Hippocampal formation (tissue), 2 donors: ENCODE measurements at regions not wholly inside any gene's neighbourhood (a gene's known extent, or its start where the extent isn't known, plus 50 kb on each side); places are given as distances from the start of the nearest gene placed in this dataset.
"Not testable (repeated sequence)": the region's sequence is repeated elsewhere in the genome, so short reads cannot be mapped to it uniquely, and the experiment has no call there.

Experiments used
- DNase-seq, 2 donors: peaks; one replicate each; lab custom pipeline; 2025; lab: John Stamatoyannopoulos, UW

DNA sequence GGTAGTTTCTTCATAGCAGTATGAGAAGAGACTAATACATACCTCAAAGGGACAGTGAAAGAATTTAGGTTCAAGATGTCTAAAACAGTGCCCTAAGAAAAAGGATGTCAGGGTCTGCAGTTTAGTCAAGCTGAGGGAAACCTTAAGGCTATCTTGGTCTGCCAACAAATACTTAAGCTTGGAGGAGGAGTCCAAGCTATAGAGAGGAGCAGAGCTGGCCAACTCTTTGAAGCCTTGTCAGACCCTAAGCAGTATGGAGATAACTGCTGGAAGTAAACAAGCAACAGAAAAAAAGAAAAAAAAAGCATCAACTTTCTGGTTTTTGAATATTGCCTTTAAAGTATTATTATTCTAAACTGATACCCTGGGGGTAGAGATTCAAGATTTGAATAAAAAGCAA, 1518.1 kb downstream of the GRIK2 start:
- no peak for DNase-seq

DNA sequence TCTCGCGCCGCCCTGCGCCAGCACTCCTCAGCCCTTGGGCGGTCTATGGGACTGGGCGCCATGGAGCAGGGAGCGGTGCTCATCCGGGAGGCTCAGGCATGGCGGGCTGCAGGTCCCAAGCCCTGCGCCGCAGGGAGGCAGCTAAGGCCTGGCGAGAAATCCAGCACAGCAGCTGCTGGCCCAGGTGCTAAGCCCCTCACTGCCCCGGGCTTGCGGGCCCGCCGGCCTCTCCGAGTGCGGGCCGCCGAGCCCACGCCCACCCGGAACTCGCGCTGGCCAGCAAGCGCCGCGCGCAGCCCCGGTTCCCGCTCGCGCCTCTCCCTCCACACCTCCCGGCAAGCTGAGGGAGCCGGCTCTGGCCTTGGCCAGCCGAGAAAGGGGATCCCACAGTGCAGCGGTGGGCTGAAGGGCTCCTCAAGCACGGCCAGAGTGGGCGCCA, 1517.2 kb downstream of the GRIK2 start:
- not testable (repeated sequence) for DNase-seq

DNA sequence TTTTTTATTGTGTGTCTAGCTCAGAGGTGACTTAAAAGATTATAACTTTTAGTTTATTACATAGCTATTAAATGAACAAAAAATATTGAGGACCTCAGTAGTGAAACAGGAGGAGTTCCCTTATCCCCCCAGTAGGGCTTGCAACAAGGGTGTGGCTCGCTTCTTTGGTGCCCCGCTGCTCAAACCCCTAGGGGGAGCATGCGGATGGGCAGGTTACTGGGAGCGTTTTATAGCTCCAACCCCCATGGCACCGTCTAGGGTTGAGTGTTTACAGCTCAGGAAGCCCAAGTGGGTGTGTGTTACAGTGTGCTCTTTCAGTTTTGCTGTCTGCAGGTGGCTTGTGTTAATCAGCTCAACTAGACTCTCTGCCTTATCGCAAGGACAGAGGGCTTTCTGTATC, 1513.7 kb downstream of the GRIK2 start:
- no peak for DNase-seq

DNA sequence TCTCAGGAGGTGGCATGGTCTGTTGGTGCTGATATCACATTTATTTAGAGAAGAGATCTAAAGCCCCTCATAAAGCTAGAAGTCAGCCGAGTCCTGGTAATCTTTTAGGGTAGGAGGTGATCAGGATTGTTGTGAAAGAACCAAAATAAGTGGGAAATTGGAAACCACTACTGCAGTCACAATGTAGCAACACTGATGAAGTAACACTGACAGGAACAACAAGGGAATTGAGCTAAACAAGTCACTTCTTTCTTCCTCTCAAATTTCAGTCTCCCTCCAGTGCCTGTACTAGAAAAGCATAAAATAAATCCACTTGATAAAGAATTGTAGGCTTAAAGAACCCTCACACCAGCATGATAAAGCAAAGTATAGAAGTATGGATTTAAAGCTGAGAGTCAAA, 1509.0 kb downstream of the GRIK2 start:
- DNase-seq = no peak

DNA sequence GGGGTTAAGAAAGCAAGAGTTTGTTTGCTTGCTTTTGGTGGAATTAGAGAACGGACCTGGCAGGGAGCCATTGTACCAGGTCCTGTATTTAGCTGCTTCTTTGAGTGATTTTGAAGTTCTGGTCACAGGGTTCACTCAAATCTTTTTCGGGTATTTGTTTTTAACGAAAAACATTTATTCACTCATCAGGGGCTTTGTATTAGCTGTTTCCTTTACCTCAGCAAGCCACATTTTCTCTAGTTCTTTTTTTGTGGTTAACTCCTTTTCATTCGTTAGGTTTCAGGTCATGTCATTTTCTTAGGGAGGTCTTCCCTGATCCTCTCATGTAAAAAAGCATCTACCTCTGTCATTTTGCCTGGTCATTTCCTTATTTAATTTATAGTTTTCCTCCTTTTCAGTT, 1502.2 kb downstream of the GRIK2 start:
- no peak for DNase-seq

DNA sequence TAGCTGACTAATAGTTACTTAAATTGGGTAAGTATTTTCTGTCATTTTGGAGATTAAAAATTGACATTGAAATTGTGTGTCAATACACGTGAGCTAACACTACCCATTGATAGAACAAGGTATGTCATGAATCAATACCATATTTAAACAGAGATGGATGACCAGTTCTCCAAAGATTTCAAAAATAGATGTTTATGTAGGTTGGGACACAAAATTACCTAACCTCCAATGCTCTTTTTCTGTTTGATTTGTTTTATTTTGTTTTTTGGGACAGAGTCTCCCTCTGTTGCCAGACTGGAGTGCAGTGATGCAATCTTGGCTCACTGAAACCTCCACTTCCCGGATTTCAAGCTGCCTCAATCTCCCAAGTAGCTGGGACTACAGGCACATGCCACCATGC, 1491.7 kb downstream of the GRIK2 start:
- DNase-seq = no peak

DNA sequence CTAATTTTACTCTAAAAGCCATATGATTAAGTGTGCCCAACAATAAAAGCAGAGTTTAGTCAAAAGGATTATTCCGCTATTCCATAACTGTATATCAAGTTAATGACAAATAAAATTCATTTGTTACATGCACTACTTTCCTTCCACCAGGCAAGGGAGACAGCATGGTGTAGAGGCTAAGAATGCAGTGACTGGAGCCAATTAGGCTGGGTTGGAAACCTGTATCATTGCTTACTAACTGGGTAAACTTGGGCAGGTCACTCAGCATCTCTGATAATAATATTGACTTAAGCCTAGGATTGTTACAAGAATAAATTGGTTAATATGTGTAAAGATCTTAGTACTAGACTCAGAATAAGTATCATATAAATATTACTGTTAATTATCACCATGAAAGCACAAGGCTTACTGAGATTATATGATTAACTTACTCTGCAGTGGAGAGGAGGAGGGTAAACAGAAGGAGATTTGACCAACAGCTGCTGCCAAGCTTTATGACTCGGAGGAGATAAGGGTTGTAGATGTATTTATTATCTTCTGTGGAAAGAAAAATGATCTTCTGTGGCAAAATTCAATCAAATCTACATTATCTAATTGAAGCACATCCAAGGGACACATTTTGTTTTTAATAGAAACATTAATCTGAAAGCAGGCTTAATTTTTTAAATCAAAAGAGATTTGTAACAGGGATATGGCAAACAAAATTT, 1459.9 kb downstream of the GRIK2 start:
- no peak for DNase-seq

DNA sequence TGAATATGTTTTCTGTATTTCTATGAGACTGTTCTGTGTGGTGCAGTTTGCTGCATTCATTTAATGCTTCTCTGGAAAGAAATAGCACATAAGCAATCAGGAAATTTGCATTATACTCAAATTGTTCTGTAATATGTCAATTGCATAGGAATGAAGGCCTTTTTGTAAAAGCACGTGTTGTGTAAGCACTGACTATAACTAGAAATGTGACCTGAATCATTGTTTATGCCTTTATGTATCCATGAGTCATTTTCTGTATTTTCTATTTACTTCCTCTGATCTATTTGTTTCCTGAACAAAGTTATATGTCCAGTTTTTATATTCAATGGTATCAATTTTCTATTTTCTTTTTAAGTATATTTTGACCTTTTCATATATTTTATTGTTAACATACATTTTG, 1455.3 kb downstream of the GRIK2 start:
- DNase-seq = no peak

DNA sequence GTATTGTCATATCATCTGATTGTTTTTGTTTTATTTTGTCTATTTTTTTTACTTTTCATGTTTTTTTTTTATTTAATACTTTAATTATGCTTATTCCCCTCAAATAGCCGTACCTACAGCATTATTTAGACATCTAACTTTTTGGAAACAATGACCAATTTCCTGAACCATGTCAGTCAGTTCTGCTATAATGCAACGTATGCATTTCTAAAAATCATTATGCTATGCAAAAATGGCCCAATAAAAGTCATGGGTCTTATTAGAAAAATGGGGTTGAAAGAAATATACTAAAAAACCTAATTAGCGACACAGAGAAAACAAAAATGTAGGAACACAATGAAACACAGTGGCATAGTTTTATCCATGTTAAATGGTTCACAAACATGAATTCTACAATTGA, 1454.7 kb downstream of the GRIK2 start:
- DNase-seq = no peak

DNA sequence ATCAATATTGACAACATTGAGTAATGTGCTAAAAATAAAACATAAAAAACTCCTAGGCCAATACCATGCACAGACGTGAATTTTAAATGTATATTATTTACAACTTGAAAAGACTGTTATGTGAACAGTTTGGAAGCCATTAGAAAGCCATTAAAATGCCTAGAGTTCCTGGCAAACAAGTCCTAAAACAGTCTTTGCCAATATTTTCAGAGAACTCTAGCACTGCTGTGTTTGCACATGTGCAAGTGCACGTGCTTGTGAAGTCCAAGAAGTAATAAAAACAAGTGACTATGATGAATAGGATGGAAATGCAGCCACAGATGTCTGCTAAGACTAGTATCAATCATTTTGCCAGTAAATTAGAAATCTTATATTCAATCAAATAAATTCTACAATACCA, 1447.6 kb downstream of the GRIK2 start:
- DNase-seq = no peak

DNA sequence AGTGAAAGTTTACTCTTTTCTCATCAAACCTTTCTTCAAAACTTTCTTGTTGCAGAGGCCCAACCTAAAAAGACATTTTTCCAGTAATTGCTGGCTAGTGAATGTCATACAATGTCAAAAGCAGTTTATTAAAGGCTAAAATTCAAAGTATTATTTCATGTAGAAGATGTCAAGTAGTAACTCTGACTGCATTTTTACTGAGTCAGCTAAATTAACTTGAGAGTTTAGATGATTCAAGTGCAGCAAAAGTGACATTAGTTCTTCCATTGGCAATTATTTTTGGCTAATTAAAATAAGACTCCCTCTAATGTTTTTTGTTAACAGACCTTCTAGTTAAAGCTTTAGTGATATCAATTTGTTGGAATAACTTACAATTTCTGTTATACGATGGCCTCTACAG, 1438.5 kb downstream of the GRIK2 start:
- no peak for DNase-seq

DNA sequence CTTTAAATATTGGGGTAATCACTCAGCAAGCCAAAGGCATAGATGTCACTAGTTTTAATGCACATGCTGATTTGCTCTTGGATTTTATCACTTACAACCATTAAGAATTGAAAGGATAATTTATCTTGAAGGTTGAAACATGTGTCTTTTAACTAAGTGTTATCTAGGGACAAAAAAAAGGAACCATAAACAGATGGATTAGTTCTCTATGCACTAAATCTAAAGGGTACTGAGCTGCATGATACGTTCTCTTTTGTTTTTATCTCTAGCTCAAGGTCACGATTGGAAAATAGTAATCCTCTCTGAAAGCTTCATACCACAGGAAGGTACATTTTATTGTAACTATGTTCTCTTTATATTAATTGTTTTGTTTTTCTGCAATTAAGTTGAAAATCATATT, 1426.6 kb downstream of the GRIK2 start:
- no peak for DNase-seq

DNA sequence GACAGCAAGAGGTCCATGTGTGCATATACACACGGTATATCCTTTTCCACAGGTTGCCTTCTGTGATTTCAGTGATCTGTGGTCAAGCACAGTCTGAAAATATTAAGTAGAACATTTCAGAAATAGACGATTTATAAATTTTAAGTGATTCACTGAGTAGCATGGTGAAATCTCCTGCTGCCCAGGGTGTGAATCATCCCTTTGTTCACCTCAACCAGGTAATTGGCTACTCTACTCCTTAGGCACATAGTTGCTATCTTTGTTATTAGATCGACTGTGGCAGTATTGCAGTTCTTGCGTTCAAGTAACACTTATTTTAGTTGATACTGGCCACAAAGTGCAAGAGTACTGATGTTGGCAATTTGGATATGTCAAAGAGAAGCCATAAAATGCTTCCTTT, 1421.7 kb downstream of the GRIK2 start:
- DNase-seq = no peak

DNA sequence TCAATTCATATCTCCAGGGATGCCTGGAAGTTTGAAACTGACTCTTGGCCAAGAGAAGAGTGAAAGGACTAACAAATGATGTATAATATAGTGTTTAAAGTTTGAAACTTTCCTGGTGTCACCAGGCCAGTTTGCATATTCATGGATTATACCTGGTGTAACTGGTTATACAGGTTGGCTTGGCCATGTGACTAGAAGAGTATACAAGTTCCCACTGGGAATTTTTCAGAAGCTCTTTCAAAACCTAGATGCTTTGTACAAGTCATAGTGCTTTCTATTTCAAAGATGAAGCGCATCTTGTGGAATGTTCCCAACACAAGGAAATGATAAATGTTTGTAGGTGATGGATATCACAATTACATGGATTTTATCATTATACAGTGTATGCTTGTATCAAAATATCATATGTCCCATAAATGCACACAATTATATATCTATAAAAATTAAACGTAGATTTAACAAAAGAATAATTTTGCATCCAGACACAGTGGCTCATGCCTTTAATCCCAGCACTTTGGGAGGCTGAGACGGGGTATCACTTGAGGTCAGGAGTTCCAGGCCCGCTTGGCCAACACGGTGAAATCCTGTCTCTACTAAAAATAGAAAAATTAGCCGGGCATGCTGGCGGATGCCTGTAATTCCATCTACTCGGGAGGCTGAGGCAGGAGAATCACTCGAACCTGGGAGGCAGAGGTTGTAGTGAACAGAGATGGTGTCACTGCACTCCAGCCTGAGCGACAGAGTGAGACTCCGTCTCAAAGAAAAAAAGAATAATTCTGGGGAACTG, 1420.2 kb downstream of the GRIK2 start:
- DNase-seq = no peak

DNA sequence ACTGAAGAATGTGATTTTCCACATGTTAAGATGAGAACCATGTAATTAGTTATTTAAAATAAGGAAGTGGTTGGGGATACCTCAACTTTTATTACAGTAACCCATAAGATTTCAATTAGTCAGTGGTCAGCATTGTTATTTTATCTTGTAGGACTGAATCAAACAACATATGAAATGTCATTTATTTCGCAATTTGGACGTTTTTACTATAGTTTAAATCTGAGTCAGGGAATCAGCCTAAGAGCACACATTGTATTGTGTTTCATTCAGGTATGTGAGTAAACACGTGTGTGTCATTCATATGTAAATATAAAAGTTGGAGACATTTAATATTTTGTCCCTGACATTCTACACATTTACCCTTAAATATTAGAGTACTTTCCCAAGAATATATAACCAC, 1418.7 kb downstream of the GRIK2 start:
- DNase-seq = no peak

DNA sequence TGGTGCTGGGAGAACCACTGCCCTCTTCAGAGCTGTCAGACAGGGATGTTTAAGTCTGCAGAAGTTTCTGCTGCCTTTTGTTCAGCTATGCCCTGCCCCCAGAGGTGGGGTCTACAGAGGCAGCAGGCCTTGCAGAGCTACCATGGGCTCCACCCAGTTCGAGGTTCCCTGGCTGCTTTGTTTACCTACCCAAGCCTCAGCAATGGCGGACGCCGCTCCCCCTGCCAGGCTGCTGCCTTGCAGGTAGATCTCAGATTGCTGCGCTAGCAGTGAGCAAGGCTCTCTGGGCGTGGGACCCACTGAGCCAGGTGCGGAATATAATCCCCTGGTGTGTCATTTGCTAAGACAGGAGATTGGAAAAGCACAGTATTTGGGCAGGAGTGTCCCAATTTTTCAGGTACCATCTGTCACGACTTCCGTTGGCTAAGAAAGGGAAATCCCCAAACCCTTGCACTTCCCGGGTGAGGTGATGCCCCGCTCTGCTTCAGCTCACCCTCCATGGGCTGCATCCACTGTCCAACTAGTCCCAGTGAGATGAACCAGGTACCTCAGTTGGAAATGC, 1415.5 kb downstream of the GRIK2 start:
- not testable (repeated sequence) for DNase-seq

DNA sequence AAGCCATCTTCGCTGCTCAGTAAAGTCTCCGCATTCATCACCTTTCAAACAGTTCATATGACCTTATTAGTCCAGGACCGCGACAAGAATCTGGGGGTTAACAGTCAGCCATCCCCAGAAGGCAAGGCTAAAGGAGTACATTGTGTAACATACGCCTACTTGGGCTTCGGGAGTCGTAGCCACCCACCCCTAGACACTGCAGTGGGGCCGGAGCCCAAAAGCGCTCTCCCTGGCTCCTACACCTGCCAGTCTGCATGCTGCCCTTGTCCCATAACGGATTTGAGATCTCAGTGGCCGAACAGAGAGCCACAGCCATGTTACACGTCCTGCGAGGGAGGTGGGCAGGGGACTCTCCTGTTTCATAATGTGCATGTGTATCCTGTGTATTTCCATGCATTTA, 1405.5 kb downstream of the GRIK2 start:
- DNase-seq = no peak

DNA sequence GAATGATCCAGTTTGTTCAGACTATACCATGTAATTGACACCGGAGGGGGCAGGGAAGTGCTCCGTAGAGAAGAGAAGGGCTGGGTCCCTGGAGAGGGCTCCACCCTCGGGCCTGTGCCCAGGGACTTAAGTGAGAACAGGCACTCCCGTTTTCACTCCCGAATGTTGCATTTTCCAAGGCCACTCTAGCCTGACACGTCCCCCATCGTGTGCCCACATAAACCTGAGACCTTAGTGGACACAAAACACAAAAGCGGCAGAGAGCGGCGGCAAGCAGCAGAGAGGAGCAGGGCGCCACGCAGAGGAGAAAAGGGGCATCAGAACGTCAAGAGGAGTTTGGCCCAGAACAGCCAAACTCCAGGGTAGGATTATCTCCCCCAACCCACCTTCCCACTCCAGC, 1405.1 kb downstream of the GRIK2 start:
- no peak for DNase-seq

DNA sequence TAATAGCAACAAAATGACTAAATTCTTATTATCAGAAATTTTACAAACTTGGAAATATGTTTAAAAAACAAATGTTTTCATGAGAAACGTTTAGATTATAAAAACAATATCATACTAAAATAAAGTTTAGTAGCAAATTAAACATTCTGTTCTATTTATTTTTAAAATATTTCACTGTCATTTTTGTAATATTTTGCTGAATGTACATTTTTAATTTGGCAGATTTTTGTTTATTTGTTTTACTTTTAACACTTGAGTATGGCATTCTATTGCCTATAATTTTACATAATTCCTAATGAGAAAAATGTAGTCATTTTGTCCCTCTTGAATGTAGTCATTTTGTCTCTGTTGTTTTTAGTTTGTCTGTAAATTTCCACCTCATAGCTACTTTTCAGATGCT, 1400.2 kb downstream of the GRIK2 start:
- no peak for DNase-seq

DNA sequence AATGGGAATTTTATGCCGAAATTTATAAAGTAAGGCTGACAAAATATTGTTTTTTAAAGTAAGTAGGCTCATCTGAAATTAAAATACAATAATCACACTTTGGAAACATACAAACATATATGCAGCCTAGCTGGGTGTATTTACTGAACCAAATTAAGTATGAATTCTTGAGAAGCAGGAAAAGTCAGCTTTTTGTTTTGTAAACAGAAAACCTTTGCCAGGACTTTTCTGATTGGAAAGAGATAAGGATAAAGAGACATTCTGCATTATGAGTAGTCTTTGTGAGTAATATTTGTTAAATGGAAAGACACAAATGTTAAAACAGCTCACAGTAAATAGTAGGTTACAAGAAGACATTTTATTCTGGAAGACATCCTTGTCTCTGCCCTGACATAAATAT, 1380.8 kb downstream of the GRIK2 start:
- no peak for DNase-seq

DNA sequence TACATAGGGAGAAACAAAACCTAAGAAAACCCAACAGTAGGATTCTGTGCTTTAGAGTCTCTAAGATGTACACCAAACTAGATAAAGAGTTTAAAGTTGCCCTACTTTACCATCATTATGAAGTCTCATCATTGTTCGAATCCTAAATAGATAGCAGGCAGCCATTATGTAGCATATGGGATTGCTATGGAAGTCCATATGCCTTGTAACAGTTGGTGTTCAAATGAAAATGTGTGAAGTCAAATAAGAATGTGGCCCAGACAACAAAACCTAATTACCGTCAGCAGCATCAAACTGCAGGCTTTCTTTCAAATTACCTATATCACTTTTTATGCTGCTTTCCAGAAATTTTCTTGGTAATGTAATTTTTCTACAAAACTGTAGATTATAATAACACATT, 1380.1 kb downstream of the GRIK2 start:
- DNase-seq = no peak

DNA sequence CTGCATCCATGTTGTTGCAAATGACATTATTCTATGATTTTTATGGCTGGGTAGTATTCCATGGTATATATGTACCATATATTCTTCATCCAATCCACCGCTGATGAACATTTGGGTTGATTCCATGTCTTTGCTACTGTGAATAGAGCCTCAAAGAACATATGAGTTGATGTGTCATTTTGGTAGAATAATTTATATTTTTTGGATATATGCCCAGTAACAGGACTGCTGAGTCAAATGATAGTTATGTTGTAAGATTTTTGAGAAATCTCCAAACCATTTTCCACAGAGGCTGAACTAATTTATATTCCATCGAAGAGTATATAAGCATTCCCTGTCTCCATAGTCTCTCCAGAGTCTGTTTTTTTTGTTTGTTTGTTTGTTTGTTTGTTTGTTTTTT, 1373.5 kb downstream of the GRIK2 start:
- DNase-seq = no peak

DNA sequence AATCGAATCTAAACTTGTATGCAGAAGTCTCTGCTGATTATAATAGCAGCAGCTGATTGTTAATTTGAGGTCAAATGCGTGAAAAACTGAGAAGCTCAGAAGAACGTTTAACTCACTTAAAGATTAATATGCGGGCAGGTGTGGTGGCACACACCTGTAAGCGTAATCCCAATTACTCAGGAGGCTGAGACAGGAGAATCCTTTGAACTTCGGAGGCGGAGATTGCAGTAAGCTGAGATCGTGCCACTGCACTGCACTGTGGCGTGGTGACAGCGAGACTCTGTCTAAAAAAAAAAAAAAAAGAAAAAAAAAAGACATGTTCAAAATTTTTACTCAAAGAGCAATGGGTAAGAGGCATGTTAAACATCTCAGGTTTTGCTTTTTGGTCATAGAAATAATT, 1370.8 kb downstream of the GRIK2 start:
- DNase-seq = no peak
